Lower leg skin (tissue), 3 donors: ENCODE measurements at regions not wholly inside any gene's neighbourhood (a gene's known extent, or its start where the extent isn't known, plus 50 kb on each side); places are given as distances from the start of the nearest gene placed in this dataset.

Experiments
- POLR2A ChIP-seq, 2 donors: fragments of 450-650 bp; IDR thresholded peaks; one replicate each; pipeline ENCODE4 v1.6.1; 2016 to 2017; ENCODE audit warnings: antibody characterized with exemption in 2 of 2, mild to moderate bottlenecking in 1 of 2, moderate library complexity in 1 of 2
- TF ChIP-seq, protein P1 (sequence below), 3 donors: fragments of 450-650 bp; IDR thresholded peaks; one replicate each; pipeline ENCODE4 v1.5.1; 2016; ENCODE audit warnings: antibody characterized with exemption in 3 of 3, mild to moderate bottlenecking in 3 of 3, moderate library complexity in 2 of 3

DNA sequence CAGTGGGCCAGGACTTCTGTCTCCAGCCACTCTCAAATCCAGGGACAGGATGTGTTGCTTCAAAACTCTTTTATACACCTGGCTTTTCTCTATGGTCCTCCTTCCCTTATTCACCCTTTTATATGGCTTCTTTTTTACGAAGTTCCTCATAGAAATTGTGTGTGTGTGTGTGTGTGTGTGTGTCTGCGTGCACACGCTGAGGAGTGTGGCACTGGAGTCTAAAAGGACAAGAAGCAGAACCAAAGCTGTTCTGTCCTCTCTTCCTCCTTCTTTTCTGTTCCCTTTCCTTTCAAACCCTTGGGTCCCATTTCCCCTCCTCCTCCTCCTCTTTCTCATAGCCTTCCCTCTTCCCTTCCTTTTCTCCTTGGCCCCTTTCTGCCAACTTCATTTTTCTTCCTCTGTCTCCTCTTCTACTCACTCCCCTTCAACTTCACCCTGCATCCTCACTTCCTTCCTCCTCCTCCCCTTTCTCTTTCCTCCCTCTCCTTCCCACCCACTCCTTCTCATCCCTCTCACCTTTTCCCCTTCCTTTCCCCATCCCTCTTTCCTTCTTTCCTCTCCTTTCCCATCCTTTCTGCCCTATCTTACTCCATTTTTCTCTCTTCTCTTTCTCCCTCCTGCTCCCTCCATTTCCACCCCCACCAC lies 360.5 kb downstream of the MID1IP1 start:
- TF ChIP-seq POLR2A (IDR thresholded peaks at IDR 0.05), result no peak
- TF ChIP-seq, protein P1, sequence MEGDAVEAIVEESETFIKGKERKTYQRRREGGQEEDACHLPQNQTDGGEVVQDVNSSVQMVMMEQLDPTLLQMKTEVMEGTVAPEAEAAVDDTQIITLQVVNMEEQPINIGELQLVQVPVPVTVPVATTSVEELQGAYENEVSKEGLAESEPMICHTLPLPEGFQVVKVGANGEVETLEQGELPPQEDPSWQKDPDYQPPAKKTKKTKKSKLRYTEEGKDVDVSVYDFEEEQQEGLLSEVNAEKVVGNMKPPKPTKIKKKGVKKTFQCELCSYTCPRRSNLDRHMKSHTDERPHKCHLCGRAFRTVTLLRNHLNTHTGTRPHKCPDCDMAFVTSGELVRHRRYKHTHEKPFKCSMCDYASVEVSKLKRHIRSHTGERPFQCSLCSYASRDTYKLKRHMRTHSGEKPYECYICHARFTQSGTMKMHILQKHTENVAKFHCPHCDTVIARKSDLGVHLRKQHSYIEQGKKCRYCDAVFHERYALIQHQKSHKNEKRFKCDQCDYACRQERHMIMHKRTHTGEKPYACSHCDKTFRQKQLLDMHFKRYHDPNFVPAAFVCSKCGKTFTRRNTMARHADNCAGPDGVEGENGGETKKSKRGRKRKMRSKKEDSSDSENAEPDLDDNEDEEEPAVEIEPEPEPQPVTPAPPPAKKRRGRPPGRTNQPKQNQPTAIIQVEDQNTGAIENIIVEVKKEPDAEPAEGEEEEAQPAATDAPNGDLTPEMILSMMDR (IDR thresholded peaks at IDR 0.05), result no peak
